ENCODE measurements at regions not wholly inside any gene's neighbourhood (a gene's known extent, or its start where the extent isn't known, plus 50 kb on each side); places are given as distances from the start of the nearest gene placed in this dataset.
A peak's percentile ranks its signal among the peaks of the same experiment; 100 is the strongest.
"Not testable (repeated sequence)": the region's sequence is repeated elsewhere in the genome, so short reads cannot be mapped to it uniquely, and the experiment has no call there.

DNA sequence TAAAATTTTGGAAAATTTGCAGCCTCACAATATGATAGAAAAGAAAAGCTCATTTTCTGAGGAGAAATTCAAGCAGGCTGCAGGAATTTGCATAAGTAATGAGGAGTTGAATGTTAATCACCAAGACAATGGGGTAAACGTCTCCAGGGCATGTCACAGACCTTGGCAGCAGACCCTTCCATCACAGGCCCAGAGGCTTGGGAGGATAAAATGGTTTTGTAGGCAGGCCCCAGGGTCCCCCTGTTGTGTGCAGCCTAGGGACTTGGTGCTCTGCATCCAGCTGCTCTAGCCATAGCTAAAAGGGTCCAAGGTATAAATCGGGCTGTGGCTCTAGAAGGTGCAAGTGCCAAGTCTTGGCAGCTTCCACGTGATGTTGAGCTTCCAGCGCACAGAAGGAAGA lies 112.2 kb upstream of the FMN2 start:
- H3K4me3 ChIP-seq (ENCODE audit: low read depth, low read length) = no peak overlapping the region
- TF ChIP-seq, protein P1, sequence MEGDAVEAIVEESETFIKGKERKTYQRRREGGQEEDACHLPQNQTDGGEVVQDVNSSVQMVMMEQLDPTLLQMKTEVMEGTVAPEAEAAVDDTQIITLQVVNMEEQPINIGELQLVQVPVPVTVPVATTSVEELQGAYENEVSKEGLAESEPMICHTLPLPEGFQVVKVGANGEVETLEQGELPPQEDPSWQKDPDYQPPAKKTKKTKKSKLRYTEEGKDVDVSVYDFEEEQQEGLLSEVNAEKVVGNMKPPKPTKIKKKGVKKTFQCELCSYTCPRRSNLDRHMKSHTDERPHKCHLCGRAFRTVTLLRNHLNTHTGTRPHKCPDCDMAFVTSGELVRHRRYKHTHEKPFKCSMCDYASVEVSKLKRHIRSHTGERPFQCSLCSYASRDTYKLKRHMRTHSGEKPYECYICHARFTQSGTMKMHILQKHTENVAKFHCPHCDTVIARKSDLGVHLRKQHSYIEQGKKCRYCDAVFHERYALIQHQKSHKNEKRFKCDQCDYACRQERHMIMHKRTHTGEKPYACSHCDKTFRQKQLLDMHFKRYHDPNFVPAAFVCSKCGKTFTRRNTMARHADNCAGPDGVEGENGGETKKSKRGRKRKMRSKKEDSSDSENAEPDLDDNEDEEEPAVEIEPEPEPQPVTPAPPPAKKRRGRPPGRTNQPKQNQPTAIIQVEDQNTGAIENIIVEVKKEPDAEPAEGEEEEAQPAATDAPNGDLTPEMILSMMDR (IDR thresholded peaks at IDR 0.05; ENCODE audit: borderline replicate concordance, insufficient read depth, low read depth, low read length) = no peak

DNA sequence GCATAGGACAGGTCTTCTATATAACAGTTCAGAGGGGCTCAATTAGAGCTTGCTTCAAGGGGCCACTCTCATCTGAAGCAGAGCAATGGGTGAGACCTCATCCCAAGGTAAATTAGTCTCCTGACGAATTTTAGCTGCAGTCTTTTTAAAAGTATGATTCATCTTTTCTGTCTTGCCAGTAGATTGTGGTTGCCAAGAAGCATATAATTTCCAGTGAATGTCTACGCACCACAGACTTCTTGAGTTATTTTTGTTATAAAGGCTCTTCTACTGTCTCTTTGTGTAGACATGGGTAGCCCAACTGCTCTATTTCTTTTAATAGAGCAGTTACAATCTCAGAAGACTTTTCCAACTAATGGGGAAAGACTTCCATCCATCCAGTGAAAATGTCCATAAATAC lies 108.9 kb upstream of the FMN2 start:
- TF ChIP-seq, protein P1 (IDR thresholded peaks at IDR 0.05; ENCODE audit: borderline replicate concordance, insufficient read depth, low read depth, low read length) = no peak
- no peak overlapping the region for H3K4me3 ChIP-seq (ENCODE audit: low read depth, low read length)

DNA sequence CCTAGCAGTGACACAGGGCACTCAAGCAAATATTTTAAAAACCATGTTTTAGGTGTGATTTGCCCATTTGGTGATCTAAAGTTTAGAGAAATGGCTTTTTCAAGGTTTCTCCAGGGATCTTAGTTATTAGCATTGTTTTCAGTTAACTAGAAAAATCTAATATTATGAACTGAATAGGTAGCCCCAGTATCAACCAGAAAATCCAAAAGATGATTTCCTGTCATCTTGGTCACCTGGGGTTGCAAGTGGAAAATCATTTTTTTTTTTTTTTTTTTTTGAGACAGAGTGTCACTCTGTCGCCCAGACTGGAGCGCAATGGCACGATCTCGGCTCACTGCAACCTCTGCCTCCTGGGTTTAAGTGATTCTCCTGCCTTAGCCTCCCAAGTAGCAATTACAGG lies 106.6 kb upstream of the FMN2 start:
- TF ChIP-seq, protein P1 (IDR thresholded peaks at IDR 0.05; ENCODE audit: borderline replicate concordance, insufficient read depth, low read depth, low read length) = no peak
- H3K4me3 ChIP-seq (ENCODE audit: low read depth, low read length) = no peak overlapping the region

DNA sequence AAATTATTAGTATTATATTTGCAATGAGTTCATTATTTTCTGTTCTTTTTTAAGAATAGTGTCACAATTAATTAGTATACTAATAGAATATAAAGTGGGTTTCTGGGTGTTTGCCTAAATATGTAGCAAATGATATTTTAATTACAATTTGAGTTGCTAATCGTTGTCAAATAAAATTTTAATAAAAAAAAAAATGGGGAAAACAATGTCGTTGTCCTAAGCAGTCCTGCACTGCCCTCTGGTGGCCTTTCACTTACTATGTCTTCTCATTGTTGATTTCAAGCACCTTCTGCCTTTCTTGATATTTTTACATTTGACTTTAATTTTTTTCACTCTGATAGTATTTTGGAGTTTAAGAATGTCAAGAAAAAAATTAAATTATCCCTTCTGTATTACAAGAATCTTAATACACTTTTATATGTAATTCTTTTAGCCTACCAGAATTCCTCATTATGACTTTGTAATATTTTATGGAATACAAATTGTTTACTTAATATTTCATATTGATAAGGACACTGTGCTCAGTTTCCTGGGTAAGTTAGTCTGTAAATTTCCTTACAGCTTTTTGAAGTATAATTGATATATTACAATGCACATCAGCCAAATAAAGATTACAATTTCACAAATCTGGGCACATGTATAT lies 104.5 kb upstream of the FMN2 start:
- no peak overlapping the region for H3K4me3 ChIP-seq (ENCODE audit: low read depth, low read length)
- TF ChIP-seq, protein P1 (IDR thresholded peaks at IDR 0.05; ENCODE audit: borderline replicate concordance, insufficient read depth, low read depth, low read length) = peak; percentile 50; the same call in 1 of the 2 replicates

DNA sequence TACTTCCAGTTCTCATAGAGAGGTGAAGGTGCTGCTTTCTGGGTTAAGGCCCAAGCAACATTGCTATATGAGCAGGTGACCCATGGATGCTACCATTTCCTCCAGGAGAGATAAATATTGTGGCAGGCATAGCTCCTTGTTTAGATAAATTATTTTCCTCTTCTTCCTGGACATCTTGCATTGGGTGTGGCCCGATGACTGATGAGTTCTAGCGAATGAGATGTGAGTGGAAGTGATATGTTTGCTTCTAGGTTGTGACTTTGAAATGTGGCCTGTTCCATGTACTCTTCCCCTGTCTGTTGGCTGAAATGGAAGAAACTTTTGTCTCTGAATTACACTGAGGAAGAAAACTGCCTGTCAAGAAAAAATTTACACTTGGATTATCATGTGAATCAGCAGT lies 101.7 kb upstream of the FMN2 start:
- H3K4me3 ChIP-seq (ENCODE audit: low read depth, low read length) = no peak overlapping the region
- TF ChIP-seq, protein P1 (IDR thresholded peaks at IDR 0.05; ENCODE audit: borderline replicate concordance, insufficient read depth, low read depth, low read length) = no peak

DNA sequence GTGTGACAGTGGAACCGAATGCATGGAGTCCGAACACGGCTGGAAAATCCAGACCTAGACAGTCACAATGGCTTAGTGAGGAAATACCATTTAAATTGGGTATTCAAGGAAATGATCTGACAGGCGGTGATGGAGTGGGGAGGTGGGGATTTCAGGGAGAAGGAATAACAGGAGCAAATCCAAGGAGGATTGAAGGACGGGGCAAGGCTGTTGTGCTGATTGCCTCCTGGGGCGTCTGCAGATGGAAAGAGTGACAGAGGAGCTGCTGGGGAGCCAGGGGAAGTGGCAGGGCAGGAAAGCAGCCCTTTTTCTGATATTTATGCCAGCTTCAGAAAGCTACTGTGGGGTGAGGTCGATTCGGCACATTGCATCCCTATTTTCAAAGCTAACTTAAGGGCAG lies 99.1 kb upstream of the FMN2 start:
- H3K4me3 ChIP-seq (ENCODE audit: low read depth, low read length) = not testable (repeated sequence)

DNA sequence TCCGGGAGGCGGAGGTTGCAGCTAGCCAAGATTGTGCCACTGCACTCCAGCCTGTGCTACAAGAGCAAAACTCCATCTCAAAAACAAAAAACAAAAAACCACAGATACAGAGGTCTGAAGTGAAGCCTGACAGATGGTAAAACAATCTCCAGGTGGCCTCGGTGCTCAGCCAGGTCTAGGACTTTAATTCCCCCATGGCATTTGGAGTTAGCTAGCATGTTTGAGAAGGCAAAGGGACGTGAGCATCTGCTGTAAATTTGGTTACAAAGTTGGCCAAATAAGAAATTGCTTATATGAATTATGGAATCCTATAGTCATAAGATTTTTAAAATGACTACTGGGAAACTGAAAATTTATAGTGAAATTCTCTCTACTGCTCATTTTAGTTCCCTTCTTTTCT lies 98.3 kb upstream of the FMN2 start:
- no peak overlapping the region for H3K4me3 ChIP-seq (ENCODE audit: low read depth, low read length)
- TF ChIP-seq, protein P1 (IDR thresholded peaks at IDR 0.05; ENCODE audit: borderline replicate concordance, insufficient read depth, low read depth, low read length) = no peak

DNA sequence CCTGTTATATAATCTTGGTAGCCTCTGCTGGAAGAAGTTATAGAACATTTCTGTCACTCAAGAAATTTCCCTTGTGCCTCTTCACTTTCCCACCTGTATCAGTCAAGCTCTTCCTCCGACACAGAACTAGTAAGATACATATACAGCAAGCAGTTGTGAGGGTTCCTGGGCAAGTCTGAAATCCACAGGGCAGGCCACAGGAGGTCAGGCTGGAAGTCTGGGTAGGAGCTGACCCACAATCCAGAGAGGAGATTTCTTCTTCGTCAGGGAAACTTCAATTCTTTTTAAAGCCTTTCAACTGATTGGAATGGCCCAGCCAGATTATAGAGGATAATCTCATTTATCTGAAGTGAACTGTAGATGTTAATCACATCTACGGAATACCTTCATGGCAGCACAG lies 96.4 kb upstream of the FMN2 start:
- TF ChIP-seq, protein P1 (IDR thresholded peaks at IDR 0.05; ENCODE audit: borderline replicate concordance, insufficient read depth, low read depth, low read length) = no peak
- H3K4me3 ChIP-seq (ENCODE audit: low read depth, low read length) = no peak overlapping the region

Measured in GM12875 (cell line).